ENCODE measurements at regions not wholly inside any gene's neighbourhood (a gene's known extent, or its start where the extent isn't known, plus 50 kb on each side); places are given as distances from the start of the nearest gene placed in this dataset.

DNA sequence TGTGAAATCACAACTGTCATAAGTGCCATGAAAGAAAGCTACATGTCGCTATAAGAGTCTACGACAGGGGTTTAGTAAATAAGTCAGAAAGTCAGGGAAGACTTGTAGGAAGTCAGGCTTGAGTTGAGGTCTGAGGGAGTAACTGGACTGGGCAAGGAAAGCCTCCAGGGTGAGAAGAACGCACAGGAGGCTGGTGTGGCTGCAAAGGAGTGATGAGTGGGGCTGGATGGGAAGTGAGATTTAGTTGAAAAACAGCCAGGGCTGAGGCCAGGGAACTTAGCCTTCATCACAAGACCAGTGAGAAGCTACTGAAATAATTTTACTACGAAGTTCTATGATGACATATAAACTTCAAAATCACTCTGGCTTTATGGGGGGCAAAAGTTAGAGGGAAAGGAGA, 763.7 kb upstream of the PHF14 start:
- TF ChIP-seq POLR2A (IDR thresholded peaks at IDR 0.05; ENCODE audit: low read length) (no peak), GATA1 (IDR thresholded peaks at IDR 0.05; ENCODE audit: low read depth, low read length) (no peak)

Measured in erythroblast (primary cell).